Stimulated activated naive B cell treated with anti-CD40 and anti-IgM and Interleukin-4, amounts not matched to agents 10 μg/mL and 1 μg/mL and 100 μg/mL, for 72 hours (primary cell): ENCODE measurements at regions not wholly inside any gene's neighbourhood (a gene's known extent, or its start where the extent isn't known, plus 50 kb on each side); places are given as distances from the start of the nearest gene placed in this dataset.
"Not testable (repeated sequence)": the region's sequence is repeated elsewhere in the genome, so short reads cannot be mapped to it uniquely, and the experiment has no call there.

ENCODE experiments used
- ATAC-seq, 2 donors: fragments of 150-1000 bp; cut with Tn5 transposase; replicated peaks; 2 replicates each; pipeline ENCODE4 v1.10.0; 2021; ENCODE audit warnings: moderate library complexity in 1 of 2
- DNase-seq: peaks from one replicate; pipeline ENCODE4 v3.0.0; 2021
- H3K27ac Mint-ChIP-seq: one replicate; pipeline ENCODE4 v1.8.0; 2022; ENCODE audit warnings: mild to moderate bottlenecking, mixed read lengths
- H3K27me3 Mint-ChIP-seq, 2 donors: one replicate each; pipeline ENCODE4 v1.8.0; 2022; ENCODE audit warnings: mixed read lengths in 2 of 2
- H3K36me3 Mint-ChIP-seq, 2 donors: one replicate each; pipeline ENCODE4 v1.8.0; 2022; ENCODE audit warnings: mixed read lengths in 2 of 2, mild to moderate bottlenecking in 1 of 2
- H3K4me1 Mint-ChIP-seq, 2 donors: one replicate each; pipeline ENCODE4 v1.8.0; 2022; ENCODE audit warnings: mixed read lengths in 2 of 2, mild to moderate bottlenecking in 1 of 2
- H3K4me3 Mint-ChIP-seq, 2 donors: one replicate each; pipeline ENCODE4 v1.8.0; 2022; ENCODE audit warnings: mild to moderate bottlenecking in 2 of 2, mixed read lengths in 2 of 2, moderate library complexity in 1 of 2
- H3K9me3 Mint-ChIP-seq, 2 donors: one replicate each; pipeline ENCODE4 v1.8.0; 2022; ENCODE audit warnings: mixed read lengths in 2 of 2, mild to moderate bottlenecking in 1 of 2

DNA sequence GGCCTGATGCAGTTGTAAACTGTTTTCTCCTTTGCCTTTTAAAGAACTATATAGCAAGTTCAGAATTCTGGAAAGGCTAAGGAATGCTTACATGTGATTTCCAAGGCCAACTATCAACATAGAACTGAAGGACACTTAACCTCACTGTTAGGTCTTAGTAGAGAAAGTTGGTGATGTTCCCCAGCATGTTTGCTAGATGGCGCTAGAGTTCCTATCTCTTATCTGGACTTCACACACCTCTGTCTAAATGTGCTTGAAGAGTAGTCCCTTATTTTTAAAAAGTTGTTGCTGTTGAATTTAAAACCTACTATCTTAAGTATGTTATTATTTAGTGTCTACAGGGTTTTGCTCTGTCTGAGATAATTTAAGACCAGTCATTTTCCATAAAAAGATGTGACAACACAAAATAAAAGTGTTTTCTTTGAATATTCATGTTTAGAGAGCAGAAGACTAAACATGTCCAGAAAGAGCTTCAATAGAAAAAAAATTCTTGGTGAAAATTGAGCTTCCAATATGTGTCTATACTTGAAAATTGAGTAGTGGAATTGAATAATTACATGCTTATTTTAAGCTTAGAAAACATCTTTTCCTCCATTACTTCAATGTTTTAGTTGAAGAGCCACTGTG lies 237.3 kb downstream of the S1PR1 start:
- H3K36me3 Mint-ChIP-seq = peaks cover 0 to 4% of the 10 kb centered on the region in 2 donors

DNA sequence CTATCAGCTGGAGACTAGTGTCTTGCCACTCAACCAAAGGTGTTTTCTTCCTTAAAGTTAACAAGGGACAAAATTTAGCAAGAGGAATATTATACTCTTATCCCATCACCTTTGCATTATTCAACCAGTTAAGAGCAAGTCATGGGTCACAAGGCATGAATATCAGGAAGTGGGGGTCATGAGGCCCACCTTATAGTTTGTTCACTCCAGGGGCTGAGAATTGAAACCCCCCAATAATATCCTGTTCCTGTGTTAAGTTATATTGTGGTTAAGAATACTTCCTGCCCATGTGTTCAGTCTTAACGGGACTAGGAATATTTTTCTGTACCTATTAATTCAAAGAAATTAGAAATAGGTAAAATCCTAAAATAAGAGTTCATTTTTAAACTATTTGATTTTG lies 239.7 kb downstream of the S1PR1 start:
- Mint-ChIP-seq H3K4me1 (no peaks in the 10 kb centered on the region), H3K36me3 (peaks cover 0 to 2% of the 10 kb centered on the region in 2 donors), H3K9me3 (peaks cover 2 to 8% of the 10 kb centered on the region in 2 donors), H3K27ac (no peak overlapping the region), H3K27me3 (peaks cover 7 to 30% of the 10 kb centered on the region in 2 donors), H3K4me3 (no peak overlapping the region)
- ATAC-seq = no peak
- no peak for DNase-seq

More for the DNA sequence above, 237.3 kb downstream of the S1PR1 start:
- Mint-ChIP-seq H3K4me3 (no peak overlapping the region), H3K27me3 (peaks cover under 1 to 16% of the 10 kb centered on the region in 2 donors), H3K9me3 (peaks cover 4 to 14% of the 10 kb centered on the region in 2 donors), H3K4me1 (no peaks in the 10 kb centered on the region), H3K27ac (no peak overlapping the region)
- DNase-seq = no peak
- ATAC-seq = no peak

DNA sequence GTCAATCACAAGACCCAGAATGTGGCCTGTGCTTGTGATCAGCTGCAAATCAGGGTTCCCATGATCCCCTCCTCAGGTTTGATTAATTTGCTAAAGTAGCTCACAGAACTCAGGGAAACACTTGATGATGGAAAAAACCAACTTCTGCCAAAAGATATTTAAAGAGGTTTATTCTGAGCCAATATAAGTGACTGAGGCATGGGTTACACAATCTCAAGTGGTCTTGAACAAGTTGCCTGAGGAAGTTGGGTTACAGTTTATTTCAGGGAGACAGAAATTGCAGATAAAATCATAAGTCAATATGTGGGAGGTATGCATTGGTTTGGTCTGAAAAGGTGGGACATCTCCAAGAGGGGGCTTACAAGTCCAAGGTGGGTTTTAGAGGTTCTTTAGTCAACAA lies 243.1 kb downstream of the S1PR1 start:
- H3K36me3 Mint-ChIP-seq = no peaks in the 10 kb centered on the region
- peaks cover 16 to 43% of the 10 kb centered on the region in 2 donors for H3K27me3 Mint-ChIP-seq
- peaks cover 0 to 1% of the 10 kb centered on the region in 2 donors for H3K9me3 Mint-ChIP-seq
- no peaks in the 10 kb centered on the region for H3K4me1 Mint-ChIP-seq
- H3K27ac Mint-ChIP-seq = no peak overlapping the region
- ATAC-seq (no peak), DNase-seq (no peak)
- H3K4me3 Mint-ChIP-seq = no peak overlapping the region

DNA sequence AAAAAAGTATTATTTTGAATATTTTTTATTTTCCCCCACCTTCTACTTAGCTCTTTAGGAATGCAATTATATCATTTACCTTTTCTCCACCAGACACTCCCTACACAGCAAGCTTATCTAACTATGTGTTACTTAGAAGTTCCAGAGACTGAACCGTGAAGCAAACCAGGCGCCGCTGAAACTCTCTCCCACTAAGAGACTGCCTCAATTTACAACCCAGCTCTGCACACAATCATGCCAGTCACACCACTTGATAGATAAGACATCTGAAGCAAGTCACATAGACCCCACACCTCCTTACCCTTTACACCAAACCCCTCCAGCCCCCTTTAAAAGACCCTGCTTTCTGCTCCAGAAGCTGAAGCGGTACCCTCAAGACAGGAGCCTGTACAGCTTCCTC lies 245.5 kb downstream of the S1PR1 start:
- ATAC-seq (no peak), DNase-seq (no peak)
- no peaks in the 10 kb centered on the region for H3K36me3 Mint-ChIP-seq
- peaks cover 0 to 1% of the 10 kb centered on the region in 2 donors for H3K9me3 Mint-ChIP-seq
- no peak overlapping the region for H3K27ac Mint-ChIP-seq
- no peaks in the 10 kb centered on the region for H3K4me1 Mint-ChIP-seq
- no peak overlapping the region for H3K4me3 Mint-ChIP-seq
- peaks cover 16 to 32% of the 10 kb centered on the region in 2 donors for H3K27me3 Mint-ChIP-seq

DNA sequence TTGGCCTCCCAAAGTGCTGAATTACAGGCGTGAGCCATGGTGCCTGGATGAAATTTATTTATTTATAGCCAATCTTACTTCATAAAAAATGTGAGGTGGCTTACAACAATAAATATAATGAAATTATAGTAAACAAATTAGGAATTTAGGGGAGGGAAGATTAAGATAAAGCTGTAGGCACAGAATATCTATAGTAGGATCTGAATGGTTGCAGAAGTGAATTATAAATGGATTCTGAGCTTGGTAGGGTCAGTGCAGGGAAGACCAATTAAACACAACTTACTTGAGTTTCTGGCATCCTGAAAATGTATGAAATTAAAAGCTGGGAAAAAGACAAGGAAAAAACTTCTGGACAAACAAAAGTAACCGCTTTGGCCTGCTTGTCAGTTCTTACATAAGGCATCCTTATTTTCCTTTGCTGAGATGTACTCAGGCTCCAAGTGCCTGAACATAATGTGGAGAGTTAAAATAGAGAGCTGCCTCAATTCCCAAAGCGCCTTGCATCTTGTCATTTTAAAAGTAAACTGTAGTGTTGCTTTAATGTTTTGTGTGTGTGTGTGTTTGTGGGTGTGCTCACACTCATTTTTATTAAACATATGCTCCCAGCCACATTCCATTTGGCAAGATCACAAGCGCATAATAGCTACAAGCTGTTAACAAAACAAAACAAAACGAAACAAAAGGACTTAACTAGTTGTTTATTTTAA lies 247.3 kb downstream of the S1PR1 start:
- ATAC-seq (no peak), DNase-seq (no peak)
- no peak overlapping the region for H3K27ac Mint-ChIP-seq
- peaks cover 0 to 1% of the 10 kb centered on the region in 2 donors for H3K9me3 Mint-ChIP-seq
- H3K27me3 Mint-ChIP-seq = peaks cover 16 to 32% of the 10 kb centered on the region in 2 donors
- H3K4me1 Mint-ChIP-seq = no peaks in the 10 kb centered on the region
- no peak overlapping the region for H3K4me3 Mint-ChIP-seq
- no peaks in the 10 kb centered on the region for H3K36me3 Mint-ChIP-seq

DNA sequence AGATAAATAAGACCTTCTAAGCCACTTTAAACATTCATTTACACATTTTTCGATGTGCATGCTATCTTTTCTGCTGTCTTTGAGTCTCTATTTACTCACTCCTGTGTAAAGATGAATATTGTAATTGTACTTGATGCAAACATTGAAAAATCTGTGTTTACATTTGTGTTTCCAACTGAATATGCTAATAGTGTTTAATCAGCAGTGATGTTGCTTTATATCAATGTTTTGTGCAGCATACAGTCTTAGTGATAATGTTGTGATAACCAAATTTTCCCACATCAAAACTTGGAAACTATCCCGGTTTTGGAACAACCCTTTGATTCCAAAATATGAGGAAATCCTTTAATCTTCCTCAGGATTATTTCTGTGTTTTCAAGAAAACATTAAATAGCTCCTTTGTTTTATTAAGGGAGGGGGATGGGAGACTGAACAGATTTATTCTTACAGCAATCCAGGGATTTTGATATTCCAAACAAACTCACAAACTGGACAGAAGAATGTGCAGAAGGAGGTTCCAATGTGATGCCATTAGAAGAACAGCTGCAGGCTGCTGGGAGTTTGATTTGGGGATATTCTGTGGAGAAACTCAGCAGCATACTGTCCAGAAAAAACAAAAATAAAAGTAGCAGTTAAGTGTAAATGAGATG lies 248.0 kb downstream of the S1PR1 start:
- Mint-ChIP-seq H3K36me3 (peaks cover 2 to 5% of the 10 kb centered on the region in 2 donors), H3K27me3 (peaks cover 13 to 29% of the 10 kb centered on the region in 2 donors), H3K27ac (no peak overlapping the region), H3K4me3 (no peak overlapping the region), H3K4me1 (no peaks in the 10 kb centered on the region), H3K9me3 (peaks cover 0 to 4% of the 10 kb centered on the region in 2 donors)
- no peak for ATAC-seq
- no peak for DNase-seq

DNA sequence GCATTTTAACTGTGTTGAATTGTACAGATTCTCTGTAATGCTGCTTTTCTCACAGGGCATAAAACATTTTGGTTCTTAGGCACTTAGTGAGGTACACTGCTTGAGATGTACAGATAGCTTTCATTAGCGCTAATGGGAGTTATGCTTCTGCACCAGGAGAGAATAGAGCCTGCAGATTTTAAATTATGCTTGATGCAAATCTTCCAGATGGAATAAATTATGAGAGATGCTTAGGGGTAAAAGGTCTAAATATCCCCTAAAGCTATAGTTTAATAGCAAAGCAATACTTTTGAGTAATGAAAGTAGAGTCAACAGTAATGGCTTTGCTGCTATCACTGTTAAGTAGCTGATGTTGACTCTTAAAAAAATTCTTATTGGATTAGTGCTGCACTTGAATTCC lies 248.9 kb downstream of the S1PR1 start:
- no peak for ATAC-seq
- no peak for DNase-seq
- Mint-ChIP-seq H3K27ac (no peak overlapping the region), H3K27me3 (peaks cover 13 to 25% of the 10 kb centered on the region in 2 donors), H3K4me3 (no peak overlapping the region), H3K4me1 (no peaks in the 10 kb centered on the region), H3K9me3 (peaks cover 0 to 6% of the 10 kb centered on the region in 2 donors), H3K36me3 (peaks cover 2 to 6% of the 10 kb centered on the region in 2 donors)

DNA sequence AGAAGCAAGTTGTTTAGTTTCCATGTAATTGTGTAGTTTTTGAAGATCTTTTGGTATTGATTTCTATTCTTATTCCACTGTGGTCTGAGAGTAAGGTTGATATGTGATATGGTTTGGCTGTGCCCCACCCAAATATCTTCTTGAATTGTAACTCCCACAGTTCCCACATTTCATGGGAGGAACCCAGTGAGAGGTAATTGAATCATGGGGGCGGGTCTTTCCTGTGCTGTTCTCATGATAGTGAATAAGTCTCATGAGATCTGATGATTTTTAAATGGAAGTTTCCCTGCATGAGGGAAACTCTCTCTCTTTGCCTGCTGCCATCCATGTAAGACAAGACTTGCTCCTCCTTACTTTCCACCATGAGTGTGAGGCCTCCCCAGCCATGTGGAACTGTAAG lies 255.3 kb downstream of the S1PR1 start:
- not testable (repeated sequence) for H3K36me3 Mint-ChIP-seq, H3K4me1 Mint-ChIP-seq, ATAC-seq, H3K27ac Mint-ChIP-seq, DNase-seq, H3K4me3 Mint-ChIP-seq
- Mint-ChIP-seq H3K9me3 (peaks cover 7 to 10% of the 10 kb centered on the region in 2 donors), H3K27me3 (peaks cover 18 to 27% of the 10 kb centered on the region in 2 donors)

DNA sequence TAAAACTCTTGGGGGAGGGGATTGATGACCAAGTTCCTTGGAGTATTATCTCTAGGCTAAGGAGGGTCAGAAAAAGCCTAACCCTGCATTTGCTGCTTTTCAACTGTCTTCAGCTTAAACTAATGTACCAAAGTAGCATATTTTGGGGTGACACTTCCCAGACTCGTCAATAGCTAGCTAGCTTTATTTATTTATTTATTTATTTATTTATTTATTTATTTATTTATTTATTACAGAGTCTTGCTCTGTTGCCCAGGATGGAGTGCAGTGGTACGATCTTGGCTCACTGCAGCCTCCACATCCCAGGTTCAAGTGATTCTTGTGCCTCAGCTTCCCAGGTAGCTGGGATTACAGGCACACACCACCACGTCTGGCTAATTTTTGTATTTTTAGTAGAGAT lies 257.1 kb downstream of the S1PR1 start:
- not testable (repeated sequence) for ATAC-seq, H3K36me3 Mint-ChIP-seq, H3K4me3 Mint-ChIP-seq, DNase-seq, H3K4me1 Mint-ChIP-seq, H3K27ac Mint-ChIP-seq
- Mint-ChIP-seq H3K27me3 (peaks cover 21 to 23% of the 10 kb centered on the region in 2 donors), H3K9me3 (peaks cover 7 to 10% of the 10 kb centered on the region in 2 donors)

DNA sequence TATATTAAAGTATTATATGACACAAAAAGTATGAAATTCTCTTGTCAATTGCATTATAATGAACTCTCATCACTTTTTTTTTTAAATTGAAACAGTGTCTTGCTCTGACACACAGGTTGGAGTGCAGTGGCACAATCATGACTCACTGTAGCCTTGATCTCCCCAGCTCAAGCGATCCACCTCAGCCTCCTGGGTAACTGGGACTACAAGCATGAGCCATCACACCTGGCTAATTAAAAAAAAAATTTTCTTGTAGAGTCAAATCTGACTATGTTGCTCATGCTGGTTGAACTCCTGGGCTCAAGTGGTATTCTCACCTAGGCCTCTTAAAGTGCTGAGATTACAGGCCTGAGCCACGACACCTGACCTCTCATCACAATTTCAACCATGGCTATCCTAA lies 259.3 kb downstream of the S1PR1 start:
- H3K27me3 Mint-ChIP-seq = peaks cover 18 to 21% of the 10 kb centered on the region in 2 donors
- no peak for DNase-seq
- peaks cover 1 to 8% of the 10 kb centered on the region in 2 donors for H3K9me3 Mint-ChIP-seq
- H3K4me3 Mint-ChIP-seq = no peak overlapping the region
- no peak overlapping the region for H3K27ac Mint-ChIP-seq
- H3K36me3 Mint-ChIP-seq = peaks cover 0 to 4% of the 10 kb centered on the region in 2 donors
- ATAC-seq = no peak
- H3K4me1 Mint-ChIP-seq = no peaks in the 10 kb centered on the region

DNA sequence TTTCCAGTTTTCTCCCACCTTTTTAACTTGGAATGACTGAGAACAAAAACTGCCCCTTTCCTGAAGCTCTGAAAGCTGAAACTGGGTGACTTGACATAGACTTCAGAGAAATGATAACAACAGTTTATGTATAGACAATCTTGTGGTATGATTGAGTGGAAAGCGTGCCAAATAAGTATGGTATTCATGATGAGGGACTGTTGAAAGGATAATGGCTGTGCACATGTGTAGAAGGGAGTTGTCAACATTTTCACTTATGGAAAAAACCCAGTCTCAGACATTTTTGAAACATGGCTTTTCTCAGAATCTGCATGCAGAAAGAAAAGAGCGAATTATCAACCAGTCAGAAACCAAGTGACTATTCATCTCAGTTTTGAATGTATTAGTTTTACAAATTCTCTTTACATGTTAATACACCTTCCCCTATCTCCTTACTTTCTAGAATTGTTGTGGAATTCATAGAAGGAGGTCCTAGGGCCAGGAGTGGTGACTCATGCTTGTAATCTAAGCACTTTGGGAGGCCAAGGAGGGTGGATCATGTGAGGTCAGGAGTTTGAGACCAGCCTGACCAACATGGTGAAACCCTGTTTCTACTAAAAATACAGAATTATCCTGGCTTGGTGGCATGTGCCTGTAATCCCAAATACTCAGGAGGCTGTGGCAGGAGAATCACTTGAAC lies 261.2 kb downstream of the S1PR1 start:
- Mint-ChIP-seq H3K4me1 (no peaks in the 10 kb centered on the region), H3K4me3 (no peak overlapping the region), H3K27me3 (peaks cover 4 to 6% of the 10 kb centered on the region in 2 donors), H3K36me3 (no peaks in the 10 kb centered on the region), H3K27ac (no peak overlapping the region), H3K9me3 (no peaks in the 10 kb centered on the region)
- ATAC-seq (no peak), DNase-seq (no peak)

DNA sequence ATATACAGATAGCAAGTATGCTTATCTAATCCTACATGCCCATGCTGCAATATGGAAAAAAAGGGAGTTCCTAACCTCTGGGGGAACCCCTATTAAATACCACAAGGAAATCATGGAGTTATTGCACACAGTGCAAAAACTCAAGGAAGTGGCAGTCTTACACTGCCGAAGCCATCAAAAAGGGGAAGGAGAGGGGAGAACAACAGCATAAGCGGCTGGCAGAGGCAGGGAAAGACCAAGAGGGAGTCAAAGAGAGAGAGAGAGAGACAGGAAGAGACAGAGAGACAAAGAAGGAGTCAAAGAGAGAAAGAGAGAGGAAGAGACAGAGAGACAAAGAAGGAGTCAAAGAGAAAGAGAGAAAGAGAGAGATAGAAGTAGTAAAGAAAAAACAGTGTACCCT lies 267.3 kb downstream of the S1PR1 start:
- DNase-seq, H3K4me1 Mint-ChIP-seq, H3K4me3 Mint-ChIP-seq, H3K27ac Mint-ChIP-seq, H3K36me3 Mint-ChIP-seq, ATAC-seq, H3K27me3 Mint-ChIP-seq, H3K9me3 Mint-ChIP-seq: not testable (repeated sequence)

DNA sequence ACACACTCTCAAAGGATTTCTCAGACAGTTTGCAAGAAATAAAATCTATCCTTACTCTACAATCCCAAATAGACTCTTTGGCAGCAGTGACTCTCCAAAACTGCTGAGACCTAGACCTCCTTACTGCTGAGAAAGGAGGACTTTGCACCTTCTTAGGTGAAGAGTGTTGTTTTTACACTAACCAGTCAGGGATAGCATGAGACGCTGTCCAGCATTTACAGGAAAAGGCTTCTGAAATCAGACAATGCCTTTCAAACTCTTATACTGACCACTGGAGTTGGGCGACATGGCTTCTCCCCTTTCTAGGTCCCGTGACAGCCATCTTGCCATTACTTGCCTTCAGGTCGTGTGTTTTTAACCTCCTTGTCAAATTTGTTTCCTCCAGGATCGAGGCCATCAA lies 268.4 kb downstream of the S1PR1 start:
- not testable (repeated sequence) for H3K36me3 Mint-ChIP-seq, H3K4me3 Mint-ChIP-seq, DNase-seq, H3K27ac Mint-ChIP-seq, H3K9me3 Mint-ChIP-seq, ATAC-seq, H3K27me3 Mint-ChIP-seq, H3K4me1 Mint-ChIP-seq

DNA sequence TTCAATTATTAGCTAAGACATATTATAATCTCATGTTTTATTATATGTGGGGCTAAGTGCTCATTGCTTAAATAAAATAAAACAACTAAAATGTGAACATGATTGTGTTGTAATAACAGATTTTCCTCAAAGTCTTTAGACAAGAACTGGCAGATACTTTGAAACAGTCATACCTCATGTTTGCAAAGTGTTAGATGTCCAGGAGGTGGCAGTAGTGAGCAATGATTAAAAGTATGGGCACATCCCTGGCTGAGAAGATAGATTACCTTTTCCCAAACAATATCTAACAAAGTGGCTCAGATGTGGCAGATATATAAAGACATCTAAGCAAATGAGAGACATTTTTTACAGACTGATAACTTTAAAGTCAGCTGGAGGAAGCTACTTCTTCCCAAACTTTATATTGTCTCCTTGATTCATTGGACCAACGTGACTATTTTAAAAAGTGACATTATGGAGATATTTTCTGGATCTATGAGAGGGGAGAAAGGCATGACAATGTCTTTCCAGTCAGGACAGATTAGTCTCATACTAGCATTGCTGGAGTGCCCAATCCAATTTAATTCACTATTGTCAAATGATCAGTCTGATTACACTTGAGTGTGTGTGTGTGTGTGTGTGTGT lies 269.8 kb downstream of the S1PR1 start:
- ATAC-seq (peak; percentile 60 to 75), DNase-seq (peak; percentile 7)
- Mint-ChIP-seq H3K9me3 (no peaks in the 10 kb centered on the region), H3K4me1 (peaks cover 2 to 5% of the 10 kb centered on the region in 2 donors), H3K36me3 (no peaks in the 10 kb centered on the region), H3K27ac (no peak overlapping the region), H3K4me3 (no peak overlapping the region), H3K27me3 (no peaks in the 10 kb centered on the region)
